AG04450 (cell line): ENCODE measurements at regions not wholly inside any gene's neighbourhood (a gene's known extent, or its start where the extent isn't known, plus 50 kb on each side); places are given as distances from the start of the nearest gene placed in this dataset.

ENCODE experiments used
- CTCF ChIA-PET: fragments of 300-600, 350-600 bp; formaldehyde crosslinking; extraction: SDS; loops from one replicate; lab custom pipeline; 2022; ENCODE audit warnings: antibody characterized with exemption, inconsistent platforms; lab: Charles Lee
- POLR2A ChIA-PET: fragments of 350-600 bp; formaldehyde crosslinking; extraction: SDS; loops from one replicate; lab custom pipeline; 2021; ENCODE audit warnings: antibody characterized with exemption, inconsistent platforms; lab: Yijun Ruan, JAX
- DNase-seq: peaks from one replicate; pipeline ENCODE4 v3.0.0-alpha.2; 2011; ENCODE audit warnings: low read depth, low spot score
- H3K27ac ChIP-seq: one replicate; pipeline ENCODE4 v1.5.1; 2012; ENCODE audit warnings: low read depth, low read length, control low read depth
- H3K27me3 ChIP-seq: one replicate; pipeline ENCODE4 v1.6.0; 2012; ENCODE audit warnings: low read length; ENCODE audit not compliant: control insufficient read depth, insufficient read depth
- H3K4me3 ChIP-seq: 2 replicates; pipeline ENCODE4 v1.5.1; 2011; ENCODE audit warnings: mild to moderate bottlenecking, low read depth, low read length, control low read depth
- H3K9me3 ChIP-seq: 2 replicates; pipeline ENCODE4 v1.5.1; 2012; ENCODE audit warnings: low read length; ENCODE audit not compliant: control insufficient read depth, insufficient read depth
- CTCF ChIP-seq: IDR thresholded peaks from 2 replicates; pipeline ENCODE4 v1.5.1; 2011; ENCODE audit warnings: low read depth, low read length, control low read depth, inconsistent platforms

DNA sequence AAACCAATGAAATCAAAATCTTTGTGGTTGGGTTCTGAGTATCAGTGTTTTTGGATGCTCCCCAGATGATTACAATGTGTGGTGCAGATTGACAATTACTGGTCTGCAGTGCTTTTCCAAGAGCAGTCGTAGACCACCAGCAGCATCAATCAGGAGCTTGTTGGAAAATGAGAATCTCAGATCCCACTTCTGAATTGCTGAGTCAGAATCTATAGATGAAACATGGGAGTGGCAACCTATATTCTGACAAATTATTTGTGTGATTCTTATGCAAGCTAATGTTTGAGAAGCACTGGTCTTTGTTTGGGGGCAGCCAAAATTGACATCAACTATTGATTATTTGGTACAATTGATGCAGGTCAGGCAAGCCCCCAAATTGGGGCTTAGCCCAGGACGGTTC is 539.9 kb upstream of the BTBD3 start:
- ChIA-PET CTCF (no interaction called here), POLR2A (no interaction called here)
- no peak for TF ChIP-seq CTCF
- Histone ChIP-seq H3K9me3 (no peaks in the 10 kb centered on the region), H3K27me3 (no peaks in the 10 kb centered on the region), H3K27ac (no peak overlapping the region), H3K4me3 (no peak overlapping the region)
- DNase-seq: no peak

- no peak for DNase-seq
- Histone ChIP-seq H3K9me3 (no peaks in the 10 kb centered on the region), H3K4me3 (no peak overlapping the region), H3K27ac (no peak overlapping the region), H3K27me3 (no peaks in the 10 kb centered on the region)
- CTCF ChIA-PET: no interaction called here
- TF ChIP-seq CTCF: no peak
- POLR2A ChIA-PET: interaction anchor here (0.6 kb wide), 1 partner anchor 802 kb away, joined by 3 read pairs; no protein-coding TSS in a partner anchor
Measured at GRCh38 chr20:11378252-11378651, 539.4 kb upstream of the BTBD3 start.

DNA sequence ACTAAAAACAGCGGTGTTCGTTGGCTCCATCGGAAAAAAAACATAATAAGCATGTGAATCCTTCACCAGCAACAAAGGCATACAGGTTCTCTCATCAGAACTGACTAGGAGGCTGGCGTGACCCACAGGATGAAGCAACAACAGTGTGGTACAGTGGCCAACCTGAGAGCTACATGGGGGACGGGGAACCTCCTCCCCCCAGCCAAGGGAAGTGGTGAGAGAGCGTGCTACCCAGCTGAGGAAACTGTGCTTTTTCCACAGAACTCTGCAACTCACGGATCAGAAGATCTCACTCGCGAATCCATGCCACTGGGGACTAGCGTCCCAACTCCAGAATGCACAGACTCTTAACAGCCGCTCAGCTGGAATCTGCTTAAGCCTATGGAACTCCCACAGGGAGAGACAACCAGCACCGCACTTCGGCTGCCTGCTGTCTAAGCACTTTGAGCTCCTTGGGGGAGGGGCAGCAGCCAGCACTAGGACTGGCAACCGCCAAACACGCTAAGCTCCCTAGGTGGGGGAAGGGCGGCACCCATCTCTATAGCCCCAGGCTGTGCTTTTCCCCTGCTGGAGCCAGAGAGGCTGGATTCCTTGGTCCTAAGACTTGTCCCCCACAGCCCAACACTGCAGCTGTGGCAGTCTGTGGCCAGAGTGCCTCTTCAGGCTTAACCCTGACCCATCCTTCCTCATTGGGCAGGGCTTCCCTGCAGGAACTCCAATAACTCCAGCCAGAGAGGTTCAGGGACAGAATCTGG is 538.3 kb upstream of the BTBD3 start:
- TF ChIP-seq CTCF: no peak
- CTCF ChIA-PET: no interaction called here
- Histone ChIP-seq H3K9me3 (no peaks in the 10 kb centered on the region), H3K4me3 (no peak overlapping the region), H3K27me3 (no peaks in the 10 kb centered on the region), H3K27ac (no peak overlapping the region)
- DNase-seq: no peak
- POLR2A ChIA-PET: no interaction called here

DNA sequence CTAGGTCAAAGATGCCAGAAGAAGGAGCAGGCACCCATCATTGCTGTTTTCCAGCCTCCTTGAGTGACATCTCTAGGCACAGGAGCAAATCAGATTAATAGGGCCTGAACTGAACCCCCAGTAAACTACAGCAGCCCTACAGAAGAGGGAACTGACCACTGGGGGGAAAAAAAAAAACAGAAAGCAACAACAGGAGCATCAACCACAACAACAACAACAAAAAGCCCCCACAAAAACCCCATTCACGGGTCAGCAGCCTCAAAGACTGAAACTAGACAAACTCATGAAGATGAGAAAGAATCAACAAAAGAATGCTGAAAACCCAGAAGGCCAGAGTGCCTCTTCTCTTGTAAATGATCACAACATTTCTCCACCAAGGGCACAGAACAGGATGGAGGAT is 537.4 kb upstream of the BTBD3 start:
- H3K27ac ChIP-seq: no peak overlapping the region
- no peak for TF ChIP-seq CTCF
- no peaks in the 10 kb centered on the region for H3K9me3 ChIP-seq
- no peak overlapping the region for H3K4me3 ChIP-seq
- ChIA-PET POLR2A (no interaction called here), CTCF (no interaction called here)
- DNase-seq: no peak
- no peaks in the 10 kb centered on the region for H3K27me3 ChIP-seq

DNA sequence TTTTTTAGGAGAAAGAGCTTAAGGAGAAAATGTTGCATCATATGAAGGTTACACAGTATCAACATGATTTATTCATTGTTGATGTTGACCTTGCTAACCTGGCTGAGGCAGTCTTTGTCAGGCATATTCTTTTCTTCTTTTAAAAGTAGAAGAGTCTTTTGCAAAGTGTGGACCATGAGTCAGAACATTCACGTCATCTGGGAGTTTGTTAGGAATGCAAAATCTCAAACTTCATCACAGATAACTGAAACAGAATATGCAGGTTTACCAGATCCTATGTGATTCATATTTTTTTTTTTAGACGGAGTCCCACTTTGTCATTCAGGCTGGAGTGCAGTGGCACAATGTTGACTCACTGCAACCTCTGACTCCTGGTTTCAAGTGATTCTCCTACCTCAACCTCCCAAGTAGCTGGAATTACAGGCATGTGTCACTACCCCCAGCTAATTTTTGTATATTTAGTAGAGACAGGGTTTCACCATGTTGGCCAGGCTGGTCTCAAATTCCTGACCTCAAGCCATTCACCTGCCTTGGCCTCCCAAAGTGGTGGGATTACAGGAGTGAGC is 530.4 kb upstream of the BTBD3 start:
- CTCF ChIA-PET: no interaction called here
- H3K4me3 ChIP-seq: no peak overlapping the region

More for the DNA sequence above, 530.4 kb upstream of the BTBD3 start:
- peak; percentile 83 for DNase-seq
- H3K9me3 ChIP-seq: no peaks in the 10 kb centered on the region
- no peak overlapping the region for H3K27ac ChIP-seq
- H3K27me3 ChIP-seq: no peaks in the 10 kb centered on the region
- POLR2A ChIA-PET: interaction anchor here (1.0 kb wide), 1 partner anchor 68 kb away, joined by 4 read pairs; no protein-coding TSS in a partner anchor
- no peak for TF ChIP-seq CTCF
